ENCODE measurements at regions not wholly inside any gene's neighbourhood (a gene's known extent, or its start where the extent isn't known, plus 50 kb on each side); places are given as distances from the start of the nearest gene placed in this dataset.
"Not testable (repeated sequence)": the region's sequence is repeated elsewhere in the genome, so short reads cannot be mapped to it uniquely, and the experiment has no call there.

DNA sequence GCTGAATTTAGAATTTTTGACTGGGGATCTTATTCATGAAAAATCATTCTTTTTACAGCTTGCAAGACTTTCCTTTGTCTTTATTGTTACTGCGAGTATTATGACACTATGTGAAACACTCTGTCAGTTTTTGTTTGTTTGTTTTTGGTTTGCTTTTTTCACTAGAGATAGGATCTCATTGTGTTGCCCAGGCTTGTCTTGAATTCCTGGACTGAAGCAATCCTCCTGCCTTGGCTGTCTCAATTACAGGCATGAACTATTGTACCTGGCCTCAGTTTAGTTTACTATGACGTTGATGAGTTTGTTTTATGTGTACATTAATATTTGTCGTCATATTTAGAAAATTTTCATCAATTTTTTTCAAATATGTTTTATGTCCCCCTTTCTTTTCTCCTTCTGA is 1030.0 kb upstream of the PRR20A start:
- no peak for DNase-seq (ENCODE audit: low read depth in 2 of 2)
- TF ChIP-seq, protein P1, sequence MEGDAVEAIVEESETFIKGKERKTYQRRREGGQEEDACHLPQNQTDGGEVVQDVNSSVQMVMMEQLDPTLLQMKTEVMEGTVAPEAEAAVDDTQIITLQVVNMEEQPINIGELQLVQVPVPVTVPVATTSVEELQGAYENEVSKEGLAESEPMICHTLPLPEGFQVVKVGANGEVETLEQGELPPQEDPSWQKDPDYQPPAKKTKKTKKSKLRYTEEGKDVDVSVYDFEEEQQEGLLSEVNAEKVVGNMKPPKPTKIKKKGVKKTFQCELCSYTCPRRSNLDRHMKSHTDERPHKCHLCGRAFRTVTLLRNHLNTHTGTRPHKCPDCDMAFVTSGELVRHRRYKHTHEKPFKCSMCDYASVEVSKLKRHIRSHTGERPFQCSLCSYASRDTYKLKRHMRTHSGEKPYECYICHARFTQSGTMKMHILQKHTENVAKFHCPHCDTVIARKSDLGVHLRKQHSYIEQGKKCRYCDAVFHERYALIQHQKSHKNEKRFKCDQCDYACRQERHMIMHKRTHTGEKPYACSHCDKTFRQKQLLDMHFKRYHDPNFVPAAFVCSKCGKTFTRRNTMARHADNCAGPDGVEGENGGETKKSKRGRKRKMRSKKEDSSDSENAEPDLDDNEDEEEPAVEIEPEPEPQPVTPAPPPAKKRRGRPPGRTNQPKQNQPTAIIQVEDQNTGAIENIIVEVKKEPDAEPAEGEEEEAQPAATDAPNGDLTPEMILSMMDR (IDR thresholded peaks at IDR 0.05; ENCODE audit: low read depth, low read length) = no peak
- no peak overlapping the region for H3K4me3 ChIP-seq (replicated peaks in 1 of 2; ENCODE audit: low read depth in 2 of 2, low read length in 2 of 2)

DNA sequence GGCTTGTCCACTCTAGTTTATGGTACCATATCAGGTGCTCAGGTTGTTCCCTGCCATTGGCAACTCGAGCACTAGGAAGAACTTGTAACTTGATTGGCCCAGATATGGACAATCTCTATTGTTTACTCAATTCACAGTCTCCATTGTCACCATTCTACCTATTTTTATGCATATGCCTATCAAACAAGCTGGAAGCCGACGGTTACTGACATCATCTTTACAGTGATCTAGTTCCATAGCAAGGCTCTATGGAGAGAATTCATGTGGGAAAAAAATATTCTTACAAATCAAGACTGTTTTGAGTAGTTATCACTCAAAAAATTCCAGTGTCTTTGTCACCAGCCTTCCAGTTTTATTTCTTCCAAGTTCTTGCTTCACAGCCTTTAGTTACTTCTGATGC is 1006.2 kb upstream of the PRR20A start:
- no peak for DNase-seq (ENCODE audit: low read depth in 2 of 2)
- no peak overlapping the region for H3K4me3 ChIP-seq (replicated peaks in 1 of 2; ENCODE audit: low read depth in 2 of 2, low read length in 2 of 2)
- TF ChIP-seq, protein P1 (IDR thresholded peaks at IDR 0.05; ENCODE audit: low read depth, low read length) = no peak

DNA sequence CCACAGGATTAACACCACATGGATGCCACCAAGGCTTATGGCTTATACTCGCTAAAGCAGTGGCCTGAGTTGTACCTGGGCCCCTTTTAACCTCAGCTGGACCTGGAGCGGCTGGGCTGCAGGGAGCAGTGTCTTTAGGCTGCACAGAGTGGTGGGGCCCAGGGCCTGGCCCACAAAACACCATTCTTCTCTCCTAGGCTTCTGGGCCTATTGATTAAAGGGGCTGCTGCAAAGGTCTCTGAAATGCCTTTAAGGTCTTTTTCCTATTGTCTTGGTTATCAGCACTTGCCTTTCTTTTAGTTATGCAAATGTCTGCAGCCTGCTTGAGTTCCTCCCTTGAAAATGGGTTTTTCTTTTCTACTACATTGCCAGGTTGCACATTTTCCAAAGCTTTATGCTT is 973.9 kb upstream of the PRR20A start:
- TF ChIP-seq, protein P1 (IDR thresholded peaks at IDR 0.05; ENCODE audit: low read depth, low read length) = no peak
- H3K4me3 ChIP-seq (replicated peaks in 1 of 2; ENCODE audit: low read depth in 2 of 2, low read length in 2 of 2) = no peak overlapping the region
- no peak for DNase-seq (ENCODE audit: low read depth in 2 of 2)

DNA sequence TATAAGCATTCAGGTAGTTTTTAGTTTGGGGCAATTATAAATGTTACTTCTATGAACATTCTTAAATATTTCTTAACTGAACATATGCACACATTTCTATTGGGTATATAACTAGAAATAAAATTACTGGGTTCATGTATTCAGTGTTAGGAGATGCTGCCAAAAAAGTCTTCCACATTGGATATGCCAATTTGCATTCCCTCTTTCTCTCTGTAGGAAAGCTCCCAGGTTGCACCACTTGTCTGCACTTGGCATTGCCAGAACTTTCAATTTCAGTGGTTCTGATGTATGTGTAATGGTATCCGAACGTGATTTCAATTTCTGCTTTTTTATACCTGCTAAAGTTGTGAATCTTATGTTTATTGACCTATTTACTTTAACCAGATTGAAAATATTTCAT is 972.1 kb upstream of the PRR20A start:
- H3K4me3 ChIP-seq (replicated peaks in 1 of 2; ENCODE audit: low read depth in 2 of 2, low read length in 2 of 2) = no peak overlapping the region
- TF ChIP-seq, protein P1 (IDR thresholded peaks at IDR 0.05; ENCODE audit: low read depth, low read length) = no peak
- DNase-seq (ENCODE audit: low read depth in 2 of 2) = no peak

DNA sequence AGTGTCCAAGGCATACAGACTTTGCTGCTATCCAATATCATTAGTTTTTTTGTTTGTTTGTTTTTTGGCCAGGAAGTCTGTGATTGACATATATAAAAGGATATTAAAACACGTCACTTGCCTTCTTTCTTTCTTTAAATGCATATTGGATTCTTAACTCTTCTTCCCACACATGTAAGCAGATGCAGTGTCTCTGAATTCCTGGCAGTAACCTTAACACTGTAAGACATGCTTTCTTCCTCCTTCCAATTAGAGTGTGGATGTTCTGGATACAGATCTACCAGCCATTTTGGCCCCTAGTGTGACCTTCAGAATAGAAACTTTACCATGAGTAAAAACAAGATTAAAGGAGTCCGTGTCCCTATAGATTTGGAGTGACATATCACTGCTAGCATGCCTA is 967.4 kb upstream of the PRR20A start:
- no peak overlapping the region for H3K4me3 ChIP-seq (replicated peaks in 1 of 2; ENCODE audit: low read depth in 2 of 2, low read length in 2 of 2)
- no peak for DNase-seq (ENCODE audit: low read depth in 2 of 2)
- TF ChIP-seq, protein P1 (IDR thresholded peaks at IDR 0.05; ENCODE audit: low read depth, low read length) = no peak

DNA sequence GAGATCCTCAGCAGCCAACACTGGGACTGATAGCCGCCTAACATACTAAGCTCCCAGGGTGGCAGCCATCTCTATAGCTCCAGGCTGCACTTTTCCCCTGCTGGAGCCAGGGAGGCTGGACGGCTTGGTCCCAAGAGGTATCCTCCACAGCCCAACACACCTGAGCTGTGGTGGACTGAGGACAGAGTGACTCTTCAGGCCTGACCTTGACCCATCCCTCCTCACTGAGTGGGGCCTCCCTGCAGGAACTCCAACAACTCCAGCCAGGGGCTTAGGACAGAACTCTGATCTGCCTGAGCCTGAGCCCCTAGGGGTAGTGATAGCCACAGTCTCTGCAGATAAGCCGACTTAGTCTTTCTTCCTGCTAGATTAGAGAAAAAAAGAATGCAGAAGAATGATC is 958.1 kb upstream of the PRR20A start:
- TF ChIP-seq, protein P1 (IDR thresholded peaks at IDR 0.05; ENCODE audit: low read depth, low read length) = no peak
- no peak overlapping the region for H3K4me3 ChIP-seq (replicated peaks in 1 of 2; ENCODE audit: low read depth in 2 of 2, low read length in 2 of 2)
- DNase-seq (ENCODE audit: low read depth in 2 of 2) = no peak

DNA sequence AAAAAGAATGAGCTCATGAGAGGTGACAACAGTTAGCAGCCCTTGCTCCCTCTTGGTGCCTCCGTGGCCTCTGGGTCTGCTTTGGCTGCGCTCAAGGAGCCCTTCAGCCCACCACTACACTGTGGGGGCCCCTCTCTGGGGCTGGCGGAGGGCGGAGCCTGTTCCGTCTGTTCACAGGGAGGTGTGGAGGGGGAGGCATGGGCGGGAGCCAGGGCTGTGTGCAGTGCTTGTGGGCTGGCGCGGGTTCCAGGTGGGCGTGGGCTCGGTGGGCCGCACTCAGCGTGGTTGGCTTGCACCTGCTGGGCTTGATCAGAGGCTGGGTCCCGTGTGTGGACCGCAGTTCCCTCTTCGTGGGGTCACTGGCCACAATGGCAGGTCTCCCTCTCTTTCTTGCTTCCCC is 953.4 kb upstream of the PRR20A start:
- no peak for DNase-seq (ENCODE audit: low read depth in 2 of 2)
- no peak overlapping the region for H3K4me3 ChIP-seq (replicated peaks in 1 of 2; ENCODE audit: low read depth in 2 of 2, low read length in 2 of 2)
- TF ChIP-seq, protein P1 (IDR thresholded peaks at IDR 0.05; ENCODE audit: low read depth, low read length) = no peak

DNA sequence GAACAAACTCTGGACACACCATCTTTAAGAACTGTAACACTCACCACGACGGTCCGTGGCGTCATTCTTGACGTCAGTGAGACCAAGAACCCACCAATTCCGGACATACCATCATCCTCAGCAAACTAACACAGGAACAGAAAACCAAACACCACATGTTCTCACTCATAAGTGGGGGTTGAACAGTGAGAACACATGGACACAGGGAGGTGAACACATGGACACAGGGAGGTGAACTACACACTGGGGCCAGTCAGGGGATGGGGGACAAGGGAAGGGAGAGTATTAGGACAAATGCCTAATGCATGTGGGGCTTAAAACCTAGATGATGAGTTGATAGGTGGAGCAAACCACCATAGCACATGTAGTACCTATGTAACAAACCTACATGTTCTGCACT is 952.1 kb upstream of the PRR20A start:
- not testable (repeated sequence) for DNase-seq (ENCODE audit: low read depth in 2 of 2); H3K4me3 ChIP-seq (replicated peaks in 1 of 2; ENCODE audit: low read depth in 2 of 2, low read length in 2 of 2)

Data from cardiac fibroblast (primary cell).